ENCODE measurements at regions not wholly inside any gene's neighbourhood (a gene's known extent, or its start where the extent isn't known, plus 50 kb on each side); places are given as distances from the start of the nearest gene placed in this dataset.

DNA sequence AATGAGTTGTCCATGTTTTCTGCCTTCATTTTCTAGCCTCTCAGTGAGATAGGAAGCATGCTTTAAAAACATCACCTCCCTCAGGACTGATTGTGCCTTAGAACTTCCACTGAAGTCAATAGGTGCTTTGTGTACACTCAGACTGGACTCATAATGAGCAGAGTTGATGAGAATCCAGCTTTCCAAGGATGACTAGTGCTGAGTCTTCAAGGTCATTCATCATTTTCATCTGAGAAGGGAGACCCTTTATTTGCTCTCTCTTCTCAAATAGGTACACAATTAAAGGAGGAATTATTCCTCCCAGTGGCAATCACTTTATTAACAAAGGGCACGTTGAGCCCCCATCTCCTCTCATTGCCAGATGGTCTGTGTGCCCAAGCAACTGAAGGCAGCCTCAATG is 210.9 kb upstream of the PRKD1 start:
- H4K8ac ChIP-seq (ENCODE audit: low read length) = no peak overlapping the region
- no peak overlapping the region for H3K23ac ChIP-seq (ENCODE audit: low read length in 2 of 2)
- DNase-seq = no peak
- H4K91ac ChIP-seq (ENCODE audit: low read length) = no peak overlapping the region
- H3K4me1 ChIP-seq (ENCODE audit: control insufficient read depth, insufficient read depth, low read depth, low read length) = no peaks in the 10 kb centered on the region
- no peak overlapping the region for H3K9ac ChIP-seq (ENCODE audit: low read length)
- no peak overlapping the region for H3K4ac ChIP-seq (ENCODE audit: low read depth in 1 of 2, low read length in 2 of 2)
- H2BK15ac ChIP-seq (ENCODE audit: low read depth, poor library complexity, severe bottlenecking) = no peak overlapping the region
- H3K79me1 ChIP-seq (replicated peaks; ENCODE audit: low read length, poor library complexity, severe bottlenecking) = no peaks in the 10 kb centered on the region
- no peak overlapping the region for H2BK12ac ChIP-seq (ENCODE audit: low read length in 2 of 2)
- no peaks in the 10 kb centered on the region for H3K36me3 ChIP-seq (ENCODE audit: control insufficient read depth in 1 of 2, insufficient read depth in 2 of 2, low read depth in 1 of 2, low read length in 2 of 2)
- no peak overlapping the region for H3K18ac ChIP-seq (ENCODE audit: low read depth in 1 of 2, low read length in 2 of 2)
- H3K4me3 ChIP-seq (ENCODE audit: insufficient read depth in 1 of 2, low read depth in 1 of 2, low read length in 2 of 2) = no peak overlapping the region
- no peaks in the 10 kb centered on the region for H3K27me3 ChIP-seq (ENCODE audit: control insufficient read depth in 1 of 2, insufficient read depth in 1 of 2, low read length in 2 of 2)
- no peaks in the 10 kb centered on the region for H3K9me3 ChIP-seq (ENCODE audit: control insufficient read depth, low read length)
- no peak overlapping the region for H2BK5ac ChIP-seq (ENCODE audit: low read depth, low read length, poor library complexity, severe bottlenecking)
- no peak overlapping the region for H3K14ac ChIP-seq (ENCODE audit: low read length in 2 of 2)
- H2AFZ ChIP-seq (ENCODE audit: low read depth, low read length) = no peak overlapping the region
- no peak overlapping the region for H2AK5ac ChIP-seq (ENCODE audit: low read length, severe bottlenecking)
- no peak overlapping the region for H3K4me2 ChIP-seq (ENCODE audit: low read length, poor library complexity, severe bottlenecking)
- no peak overlapping the region for H2BK120ac ChIP-seq (ENCODE audit: low read depth, low read length)
- WGBS = 46% methylated on average over 1 of the region's 1 CpG
- no peak overlapping the region for H3K27ac ChIP-seq (ENCODE audit: low read length, poor library complexity, severe bottlenecking)

DNA sequence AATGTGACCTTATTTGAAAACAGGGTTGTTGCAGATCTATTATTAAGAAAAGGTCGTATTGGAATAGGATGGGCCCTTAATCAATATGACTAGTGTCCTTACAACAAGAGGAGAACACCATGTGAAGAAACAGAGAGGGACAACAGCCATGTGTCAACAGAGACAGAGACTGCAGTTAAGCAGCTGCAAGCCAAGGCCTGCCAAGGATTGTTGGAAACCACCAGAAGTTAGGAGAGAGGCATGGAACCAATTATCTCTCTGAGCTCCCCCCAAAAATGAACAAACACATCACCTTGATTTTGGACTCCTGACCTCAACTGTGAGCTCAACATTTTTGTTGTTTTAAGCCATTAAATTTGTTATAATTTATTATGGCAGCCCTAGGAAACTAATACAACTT is 214.6 kb upstream of the PRKD1 start:
- no peak overlapping the region for H4K91ac ChIP-seq (ENCODE audit: low read length)
- peaks cover 21% of the 10 kb centered on the region for H3K9me3 ChIP-seq (ENCODE audit: control insufficient read depth, low read length)
- H2BK12ac ChIP-seq (ENCODE audit: low read length in 2 of 2) = no peak overlapping the region
- H3K4ac ChIP-seq (ENCODE audit: low read depth in 1 of 2, low read length in 2 of 2) = no peak overlapping the region
- 70% methylated on average over 1 of the region's 1 CpG for WGBS
- H2BK5ac ChIP-seq (ENCODE audit: low read depth, low read length, poor library complexity, severe bottlenecking) = no peak overlapping the region
- no peak overlapping the region for H3K14ac ChIP-seq (ENCODE audit: low read length in 2 of 2)
- no peak overlapping the region for H3K4me3 ChIP-seq (ENCODE audit: insufficient read depth in 1 of 2, low read depth in 1 of 2, low read length in 2 of 2)
- DNase-seq = no peak
- no peak overlapping the region for H3K23ac ChIP-seq (ENCODE audit: low read length in 2 of 2)
- H2AFZ ChIP-seq (ENCODE audit: low read depth, low read length) = no peak overlapping the region
- H4K8ac ChIP-seq (ENCODE audit: low read length) = no peak overlapping the region
- no peaks in the 10 kb centered on the region for H3K79me1 ChIP-seq (replicated peaks; ENCODE audit: low read length, poor library complexity, severe bottlenecking)
- H3K27me3 ChIP-seq (ENCODE audit: control insufficient read depth in 1 of 2, insufficient read depth in 1 of 2, low read length in 2 of 2) = no peaks in the 10 kb centered on the region
- no peak overlapping the region for H2BK120ac ChIP-seq (ENCODE audit: low read depth, low read length)
- no peak overlapping the region for H3K9ac ChIP-seq (ENCODE audit: low read length)
- H2AK5ac ChIP-seq (ENCODE audit: low read length, severe bottlenecking) = no peak overlapping the region
- no peak overlapping the region for H2BK15ac ChIP-seq (ENCODE audit: low read depth, poor library complexity, severe bottlenecking)
- H3K36me3 ChIP-seq (ENCODE audit: control insufficient read depth in 1 of 2, insufficient read depth in 2 of 2, low read depth in 1 of 2, low read length in 2 of 2) = no peaks in the 10 kb centered on the region
- H3K27ac ChIP-seq (ENCODE audit: low read length, poor library complexity, severe bottlenecking) = no peak overlapping the region
- H3K4me1 ChIP-seq (ENCODE audit: control insufficient read depth, insufficient read depth, low read depth, low read length) = no peaks in the 10 kb centered on the region
- no peak overlapping the region for H3K18ac ChIP-seq (ENCODE audit: low read depth in 1 of 2, low read length in 2 of 2)
- H3K4me2 ChIP-seq (ENCODE audit: low read length, poor library complexity, severe bottlenecking) = no peak overlapping the region

DNA sequence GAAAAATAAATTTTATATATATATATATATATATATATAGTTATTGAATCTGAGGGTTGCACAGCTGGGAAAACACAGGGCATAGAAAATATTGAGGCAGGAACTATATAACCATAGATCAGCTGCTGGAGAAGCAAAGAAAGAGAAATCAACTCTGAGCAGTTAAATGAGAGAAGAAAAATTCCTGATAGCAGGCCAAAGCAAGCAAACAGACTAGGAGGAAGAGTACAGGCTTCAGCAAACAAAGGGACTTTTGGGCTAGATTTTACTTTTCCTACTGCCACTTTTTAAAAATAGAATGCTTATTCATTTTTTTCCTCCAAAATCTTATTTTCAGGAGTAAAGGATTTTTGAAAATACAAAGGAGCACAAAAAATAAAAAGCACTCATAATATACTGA is 216.0 kb upstream of the PRKD1 start:
- Histone ChIP-seq H2BK12ac (ENCODE audit: low read length in 2 of 2) (no peak overlapping the region), H2AFZ (ENCODE audit: low read depth, low read length) (no peak overlapping the region), H3K27me3 (ENCODE audit: control insufficient read depth in 1 of 2, insufficient read depth in 1 of 2, low read length in 2 of 2) (no peaks in the 10 kb centered on the region), H3K23ac (ENCODE audit: low read length in 2 of 2) (no peak overlapping the region), H2BK5ac (ENCODE audit: low read depth, low read length, poor library complexity, severe bottlenecking) (no peak overlapping the region), H3K4me1 (ENCODE audit: control insufficient read depth, insufficient read depth, low read depth, low read length) (no peaks in the 10 kb centered on the region), H3K79me1 (replicated peaks; ENCODE audit: low read length, poor library complexity, severe bottlenecking) (no peaks in the 10 kb centered on the region), H3K4me2 (ENCODE audit: low read length, poor library complexity, severe bottlenecking) (no peak overlapping the region), H4K8ac (ENCODE audit: low read length) (no peak overlapping the region), H3K14ac (ENCODE audit: low read length in 2 of 2) (no peak overlapping the region), H3K9me3 (ENCODE audit: control insufficient read depth, low read length) (peaks cover 35% of the 10 kb centered on the region), H4K91ac (ENCODE audit: low read length) (no peak overlapping the region), H3K4me3 (ENCODE audit: insufficient read depth in 1 of 2, low read depth in 1 of 2, low read length in 2 of 2) (peak overlapping the region in 1 of 2 experiments; percentile 52), H3K36me3 (ENCODE audit: control insufficient read depth in 1 of 2, insufficient read depth in 2 of 2, low read depth in 1 of 2, low read length in 2 of 2) (no peaks in the 10 kb centered on the region), H2BK120ac (ENCODE audit: low read depth, low read length) (no peak overlapping the region), H2BK15ac (ENCODE audit: low read depth, poor library complexity, severe bottlenecking) (no peak overlapping the region), H3K27ac (ENCODE audit: low read length, poor library complexity, severe bottlenecking) (no peak overlapping the region), H3K9ac (ENCODE audit: low read length) (peak overlapping the region; percentile 74), H3K4ac (ENCODE audit: low read depth in 1 of 2, low read length in 2 of 2) (no peak overlapping the region), H2AK5ac (ENCODE audit: low read length, severe bottlenecking) (no peak overlapping the region), H3K18ac (ENCODE audit: low read depth in 1 of 2, low read length in 2 of 2) (no peak overlapping the region)
- DNase-seq = no peak

DNA sequence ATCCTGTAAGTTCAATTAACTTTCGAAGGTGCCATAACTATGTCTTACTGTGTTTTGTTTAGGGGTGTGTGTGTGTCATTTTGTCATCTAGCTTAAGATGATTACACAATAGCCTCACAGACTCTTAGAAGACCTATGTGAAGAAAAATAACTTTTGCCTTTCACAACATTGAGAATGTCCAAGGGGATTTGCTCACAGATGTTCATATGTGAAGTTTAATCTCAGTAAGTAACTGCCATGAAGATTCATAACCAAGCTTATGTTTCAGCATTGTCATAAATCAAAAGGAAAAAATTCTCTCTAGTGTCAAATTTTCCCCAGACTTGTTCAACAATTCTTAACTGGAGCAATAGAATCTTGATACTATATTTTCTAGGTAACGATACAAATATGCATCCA is 226.1 kb upstream of the PRKD1 start:
- no peak overlapping the region for H3K4me2 ChIP-seq (ENCODE audit: low read length, poor library complexity, severe bottlenecking)
- H2AFZ ChIP-seq (ENCODE audit: low read depth, low read length) = no peak overlapping the region
- H3K9me3 ChIP-seq (ENCODE audit: control insufficient read depth, low read length) = peaks cover 7% of the 10 kb centered on the region
- no peak overlapping the region for H3K27ac ChIP-seq (ENCODE audit: low read length, poor library complexity, severe bottlenecking)
- no peaks in the 10 kb centered on the region for H3K27me3 ChIP-seq (ENCODE audit: control insufficient read depth in 1 of 2, insufficient read depth in 1 of 2, low read length in 2 of 2)
- H2BK120ac ChIP-seq (ENCODE audit: low read depth, low read length) = no peak overlapping the region
- no peaks in the 10 kb centered on the region for H3K4me1 ChIP-seq (ENCODE audit: control insufficient read depth, insufficient read depth, low read depth, low read length)
- H4K8ac ChIP-seq (ENCODE audit: low read length) = no peak overlapping the region
- no peak overlapping the region for H2BK15ac ChIP-seq (ENCODE audit: low read depth, poor library complexity, severe bottlenecking)
- no peak overlapping the region for H3K23ac ChIP-seq (ENCODE audit: low read length in 2 of 2)
- DNase-seq = no peak
- no peak overlapping the region for H3K14ac ChIP-seq (ENCODE audit: low read length in 2 of 2)
- no peak overlapping the region for H3K18ac ChIP-seq (ENCODE audit: low read depth in 1 of 2, low read length in 2 of 2)
- no peak overlapping the region for H2AK5ac ChIP-seq (ENCODE audit: low read length, severe bottlenecking)
- no peaks in the 10 kb centered on the region for H3K36me3 ChIP-seq (ENCODE audit: control insufficient read depth in 1 of 2, insufficient read depth in 2 of 2, low read depth in 1 of 2, low read length in 2 of 2)
- no peak overlapping the region for H2BK12ac ChIP-seq (ENCODE audit: low read length in 2 of 2)
- no peak overlapping the region for H4K91ac ChIP-seq (ENCODE audit: low read length)
- no peak overlapping the region for H3K9ac ChIP-seq (ENCODE audit: low read length)
- H3K4ac ChIP-seq (ENCODE audit: low read depth in 1 of 2, low read length in 2 of 2) = no peak overlapping the region
- H2BK5ac ChIP-seq (ENCODE audit: low read depth, low read length, poor library complexity, severe bottlenecking) = no peak overlapping the region
- no CpG with 5 or more reads among the region's 2 CpGs for WGBS
- H3K4me3 ChIP-seq (ENCODE audit: insufficient read depth in 1 of 2, low read depth in 1 of 2, low read length in 2 of 2) = no peak overlapping the region
- H3K79me1 ChIP-seq (replicated peaks; ENCODE audit: low read length, poor library complexity, severe bottlenecking) = no peaks in the 10 kb centered on the region
